Glutamatergic neuron (in vitro differentiated cells): ENCODE measurements at regions not wholly inside any gene's neighbourhood (a gene's known extent, or its start where the extent isn't known, plus 50 kb on each side); places are given as distances from the start of the nearest gene placed in this dataset.

ENCODE experiments used
- DNase-seq: peaks from one replicate; pipeline ENCODE4 v3.0.0; 2022
- H3K27ac Mint-ChIP-seq: one replicate; pipeline ENCODE4 v1.8.0; 2020; ENCODE audit warnings: mild to moderate bottlenecking, mixed read lengths, inconsistent platforms; ENCODE audit not compliant: unreplicated experiment
- H3K27me3 Mint-ChIP-seq: one replicate; pipeline ENCODE4 v1.8.0; 2020; ENCODE audit warnings: mild to moderate bottlenecking, moderate library complexity, mixed read lengths, inconsistent platforms; ENCODE audit not compliant: unreplicated experiment
- H3K36me3 Mint-ChIP-seq: one replicate; pipeline ENCODE4 v1.8.0; 2020; ENCODE audit warnings: mild to moderate bottlenecking, mixed read lengths, inconsistent platforms; ENCODE audit not compliant: unreplicated experiment
- H3K4me1 Mint-ChIP-seq: one replicate; pipeline ENCODE4 v1.8.0; 2020; ENCODE audit warnings: mild to moderate bottlenecking, low read depth, mixed read lengths, inconsistent platforms; ENCODE audit not compliant: unreplicated experiment
- H3K4me3 Mint-ChIP-seq: one replicate; pipeline ENCODE4 v1.8.0; 2020; ENCODE audit warnings: mild to moderate bottlenecking, mixed read lengths, inconsistent platforms; ENCODE audit not compliant: unreplicated experiment
- H3K9me3 Mint-ChIP-seq: one replicate; pipeline ENCODE4 v1.8.0; 2020; ENCODE audit warnings: mild to moderate bottlenecking, moderate library complexity, mixed read lengths, inconsistent platforms; ENCODE audit not compliant: unreplicated experiment
- TF ChIP-seq, protein P1 (sequence below): fragments of 200-600 bp; sonication (generic); IDR thresholded peaks from one replicate; pipeline ENCODE4 v1.5.0; 2021; ENCODE audit not compliant: partially characterized antibody, unreplicated experiment

DNA sequence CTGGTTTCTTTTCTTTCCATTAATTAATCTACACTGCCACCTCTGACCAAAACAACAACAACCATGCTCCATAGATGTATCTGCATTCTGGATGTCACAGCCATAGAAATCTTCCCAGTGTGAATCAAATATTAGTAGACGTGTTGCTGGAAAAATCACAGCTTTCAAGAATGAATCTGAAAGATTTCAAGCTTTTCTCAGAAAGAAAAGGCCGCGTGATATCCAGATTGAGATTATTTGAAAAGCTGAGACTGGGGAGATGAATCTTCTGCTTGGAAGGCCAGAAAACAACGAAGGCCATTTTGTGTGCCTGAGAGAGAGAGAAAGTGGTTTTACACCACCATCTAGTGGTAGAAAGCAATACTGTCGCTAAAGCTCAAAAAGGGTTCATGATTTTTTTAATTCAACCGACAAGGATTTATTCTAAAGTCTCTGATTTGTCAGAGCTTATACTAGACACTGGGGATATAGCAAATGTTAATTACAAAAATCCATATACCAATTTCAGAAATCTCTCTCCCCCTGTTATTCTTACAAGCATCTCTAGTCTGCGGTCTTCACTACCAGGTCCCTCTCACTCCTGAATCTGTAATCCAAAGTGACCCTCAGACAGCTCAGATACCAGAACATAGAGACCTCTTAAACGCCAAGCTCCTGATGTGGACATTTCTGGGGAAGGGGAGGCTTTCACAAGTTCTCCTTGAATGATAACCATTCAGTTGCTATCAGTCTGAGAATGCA lies 87.5 kb upstream of the SGIP1 start:
- peaks cover 14% of the 10 kb centered on the region for H3K4me1 Mint-ChIP-seq
- no peak overlapping the region for H3K4me3 Mint-ChIP-seq
- H3K36me3 Mint-ChIP-seq: no peaks in the 10 kb centered on the region
- H3K27ac Mint-ChIP-seq: no peak overlapping the region
- no peaks in the 10 kb centered on the region for H3K9me3 Mint-ChIP-seq
- H3K27me3 Mint-ChIP-seq: no peaks in the 10 kb centered on the region
- TF ChIP-seq, protein P1, sequence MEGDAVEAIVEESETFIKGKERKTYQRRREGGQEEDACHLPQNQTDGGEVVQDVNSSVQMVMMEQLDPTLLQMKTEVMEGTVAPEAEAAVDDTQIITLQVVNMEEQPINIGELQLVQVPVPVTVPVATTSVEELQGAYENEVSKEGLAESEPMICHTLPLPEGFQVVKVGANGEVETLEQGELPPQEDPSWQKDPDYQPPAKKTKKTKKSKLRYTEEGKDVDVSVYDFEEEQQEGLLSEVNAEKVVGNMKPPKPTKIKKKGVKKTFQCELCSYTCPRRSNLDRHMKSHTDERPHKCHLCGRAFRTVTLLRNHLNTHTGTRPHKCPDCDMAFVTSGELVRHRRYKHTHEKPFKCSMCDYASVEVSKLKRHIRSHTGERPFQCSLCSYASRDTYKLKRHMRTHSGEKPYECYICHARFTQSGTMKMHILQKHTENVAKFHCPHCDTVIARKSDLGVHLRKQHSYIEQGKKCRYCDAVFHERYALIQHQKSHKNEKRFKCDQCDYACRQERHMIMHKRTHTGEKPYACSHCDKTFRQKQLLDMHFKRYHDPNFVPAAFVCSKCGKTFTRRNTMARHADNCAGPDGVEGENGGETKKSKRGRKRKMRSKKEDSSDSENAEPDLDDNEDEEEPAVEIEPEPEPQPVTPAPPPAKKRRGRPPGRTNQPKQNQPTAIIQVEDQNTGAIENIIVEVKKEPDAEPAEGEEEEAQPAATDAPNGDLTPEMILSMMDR: peak; percentile 89
- no peak for DNase-seq

DNA sequence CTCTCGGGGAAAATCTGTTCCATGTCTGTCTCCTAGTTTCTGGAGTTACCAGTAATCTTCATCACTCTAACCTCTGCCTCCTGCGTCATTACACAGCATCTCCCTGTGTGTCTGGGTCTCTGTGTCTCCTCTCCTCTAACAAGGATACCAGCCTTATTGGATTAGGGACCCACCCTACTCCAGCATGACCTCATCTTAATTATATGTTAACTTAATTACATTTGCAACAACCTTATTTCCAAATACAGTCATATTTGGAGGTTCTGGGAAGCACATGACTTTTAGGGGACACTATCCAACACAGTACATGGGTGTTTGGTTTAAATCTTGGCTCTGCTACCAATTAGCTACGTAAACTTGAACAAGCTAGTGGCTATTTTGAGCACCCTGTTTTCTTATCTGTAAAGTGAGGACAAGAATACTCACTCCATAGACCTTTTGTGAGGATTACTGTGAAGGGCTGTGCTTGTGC lies 83.9 kb upstream of the SGIP1 start:
- no peak for DNase-seq
- TF ChIP-seq, protein P1: no peak
- no peaks in the 10 kb centered on the region for H3K9me3 Mint-ChIP-seq
- no peaks in the 10 kb centered on the region for H3K27me3 Mint-ChIP-seq
- peak overlapping the region; percentile 2 for H3K27ac Mint-ChIP-seq
- H3K36me3 Mint-ChIP-seq: no peaks in the 10 kb centered on the region
- peaks cover 18% of the 10 kb centered on the region for H3K4me1 Mint-ChIP-seq
- H3K4me3 Mint-ChIP-seq: no peak overlapping the region

DNA sequence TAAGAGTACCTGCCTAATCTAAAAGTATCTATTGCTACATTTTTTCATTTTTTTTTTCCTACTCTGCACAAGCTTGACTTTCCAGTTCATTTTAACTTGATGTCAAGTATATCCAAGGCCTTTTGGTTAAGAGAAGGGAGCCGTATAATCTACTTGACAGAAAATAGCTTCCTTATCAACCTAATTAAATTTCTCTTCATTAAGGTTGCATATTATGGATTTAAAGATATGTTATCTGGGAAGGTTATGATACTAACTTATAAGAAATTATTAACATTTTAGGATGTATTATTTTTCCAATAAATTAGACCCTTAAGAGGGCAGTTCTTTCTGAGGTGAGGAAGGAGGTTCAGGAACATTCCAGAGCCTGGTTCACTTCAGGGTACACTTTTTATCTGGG lies 83.1 kb upstream of the SGIP1 start:
- DNase-seq: no peak
- no peaks in the 10 kb centered on the region for H3K9me3 Mint-ChIP-seq
- H3K4me3 Mint-ChIP-seq: no peak overlapping the region
- no peaks in the 10 kb centered on the region for H3K36me3 Mint-ChIP-seq
- no peak overlapping the region for H3K27ac Mint-ChIP-seq
- no peaks in the 10 kb centered on the region for H3K27me3 Mint-ChIP-seq
- peaks cover 17% of the 10 kb centered on the region for H3K4me1 Mint-ChIP-seq
- TF ChIP-seq, protein P1: no peak

DNA sequence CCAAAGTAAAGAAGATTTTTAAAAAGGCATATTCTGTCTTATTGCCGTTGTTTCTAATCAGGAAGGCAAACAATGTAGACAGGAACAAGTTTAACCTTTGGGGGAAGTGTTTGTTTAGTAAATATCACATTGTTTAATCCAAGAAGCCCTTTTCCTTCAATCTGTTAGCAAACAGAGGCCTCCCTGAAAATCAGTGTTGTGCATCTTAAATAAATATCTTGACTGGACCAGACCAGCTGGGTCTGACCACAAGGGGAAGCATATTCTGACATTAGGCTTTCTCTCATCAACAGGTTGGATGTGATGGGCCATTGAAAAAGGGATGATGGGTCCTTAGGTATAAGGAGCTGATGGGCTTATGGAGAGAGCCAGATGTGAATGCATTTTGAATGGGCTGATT lies 81.8 kb upstream of the SGIP1 start:
- no peak overlapping the region for H3K27ac Mint-ChIP-seq
- peaks cover 13% of the 10 kb centered on the region for H3K4me1 Mint-ChIP-seq
- H3K36me3 Mint-ChIP-seq: no peaks in the 10 kb centered on the region
- TF ChIP-seq, protein P1: no peak
- no peak overlapping the region for H3K4me3 Mint-ChIP-seq
- H3K27me3 Mint-ChIP-seq: no peaks in the 10 kb centered on the region
- no peaks in the 10 kb centered on the region for H3K9me3 Mint-ChIP-seq
- DNase-seq: no peak

DNA sequence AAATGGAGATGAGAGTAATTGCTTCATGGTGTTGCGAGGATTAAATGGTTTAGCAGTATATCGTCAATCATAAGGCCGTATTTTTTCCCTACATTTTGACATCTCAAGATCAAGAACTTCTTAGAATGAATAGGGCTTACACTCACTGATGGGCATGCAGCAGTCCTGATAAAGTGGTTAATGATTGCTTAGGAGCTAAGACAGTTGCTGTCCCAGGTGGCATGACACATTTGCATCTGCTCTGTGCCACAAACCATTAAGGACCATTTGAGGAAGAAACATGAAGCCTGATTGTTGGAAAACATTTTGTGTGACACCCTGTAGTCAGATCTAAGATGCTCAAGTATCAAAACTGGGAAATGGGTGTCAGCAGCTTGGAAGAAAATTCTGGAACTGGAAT lies 81.0 kb upstream of the SGIP1 start:
- H3K27me3 Mint-ChIP-seq: no peaks in the 10 kb centered on the region
- DNase-seq: no peak
- TF ChIP-seq, protein P1: no peak

More for the DNA sequence above, 81.0 kb upstream of the SGIP1 start:
- Mint-ChIP-seq H3K9me3 (no peaks in the 10 kb centered on the region), H3K27ac (no peak overlapping the region), H3K4me1 (peaks cover 17% of the 10 kb centered on the region), H3K4me3 (no peak overlapping the region), H3K36me3 (no peaks in the 10 kb centered on the region)
